Activated CD8-positive, alpha-beta T cell treated with anti-CD3 and anti-CD28 coated beads for 36 hours (primary cell): ENCODE measurements at regions not wholly inside any gene's neighbourhood (a gene's known extent, or its start where the extent isn't known, plus 50 kb on each side); places are given as distances from the start of the nearest gene placed in this dataset.

Source experiments
- ATAC-seq: fragments of 200-7000 bp; cut with Tn5 transposase; one replicate; pipeline ENCODE4 v1.10.0; 2021; ENCODE audit warnings: mild to moderate bottlenecking, moderate library complexity
- CTCF ChIA-PET: fragments of 350-600 bp; sonication (Branson Sonifier 250); formaldehyde crosslinking; loops from one replicate; lab custom pipeline; 2021; ENCODE audit warnings: antibody characterized with exemption; lab: Charles Lee
- POLR2A ChIA-PET: fragments of 350-600 bp; sonication (Branson Sonifier 250); formaldehyde crosslinking; loops from one replicate; lab custom pipeline; 2021; ENCODE audit warnings: antibody characterized with exemption; lab: Charles Lee
- DNase-seq: peaks from one replicate; pipeline ENCODE4 v3.0.0-alpha.2; 2020
- H3K27ac Mint-ChIP-seq: one replicate; pipeline ENCODE4 v1.8.0; 2021; ENCODE audit warnings: mild to moderate bottlenecking, mixed read lengths
- H3K27me3 Mint-ChIP-seq: one replicate; pipeline ENCODE4 v1.8.0; 2021; ENCODE audit warnings: mixed read lengths
- H3K36me3 Mint-ChIP-seq: one replicate; pipeline ENCODE4 v1.8.0; 2021; ENCODE audit warnings: low read depth, mixed read lengths
- H3K4me1 Mint-ChIP-seq: one replicate; pipeline ENCODE4 v1.8.0; 2021; ENCODE audit warnings: low read depth, mixed read lengths
- H3K4me3 Mint-ChIP-seq: one replicate; pipeline ENCODE4 v1.8.0; 2021; ENCODE audit warnings: mild to moderate bottlenecking, moderate library complexity, mixed read lengths
- H3K9me3 Mint-ChIP-seq: one replicate; pipeline ENCODE4 v1.8.0; 2021; ENCODE audit warnings: mixed read lengths
- intact Hi-C: fragments of 100-400 bp; cut with micrococcal nuclease; formaldehyde crosslinking; loops from one replicate; pipeline ENCODE4 v1.10.0; 2022
- TF ChIP-seq, protein P1 (sequence below): fragments of 200-600 bp; IDR thresholded peaks from one replicate; pipeline ENCODE4 v1.8.0; 2022; ENCODE audit warnings: antibody characterized with exemption, mild to moderate bottlenecking

DNA sequence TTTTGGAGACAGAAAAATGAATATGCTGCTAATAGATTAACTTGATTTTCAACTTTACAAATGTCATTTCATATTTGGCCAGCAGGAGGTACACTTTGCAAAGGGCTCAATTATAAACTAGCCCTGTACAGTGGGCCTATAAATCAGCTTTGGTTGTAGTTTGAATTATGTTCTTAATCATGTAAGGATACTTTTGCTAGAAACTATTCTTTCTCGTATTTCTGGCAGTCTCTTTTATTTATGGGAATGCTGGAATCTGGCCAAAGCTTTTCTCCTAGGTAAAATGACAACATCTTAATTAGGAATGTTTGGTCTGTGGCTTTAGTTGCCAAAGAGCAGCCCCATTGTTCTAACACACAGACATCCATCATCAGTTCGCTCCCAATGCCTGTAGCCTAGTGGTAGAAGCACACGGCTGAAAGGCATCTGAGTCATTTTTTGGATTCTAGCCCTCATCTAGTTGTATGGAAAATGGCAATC lies 1322.3 kb upstream of the SEL1L start:
- H3K4me1 Mint-ChIP-seq = no peaks in the 10 kb centered on the region
- DNase-seq (no peak), ATAC-seq (no peak)
- CTCF ChIA-PET = no interaction called here
- H3K4me3 Mint-ChIP-seq = no peak overlapping the region
- H3K36me3 Mint-ChIP-seq = no peaks in the 10 kb centered on the region
- no peaks in the 10 kb centered on the region for H3K27me3 Mint-ChIP-seq
- POLR2A ChIA-PET = no interaction called here
- no peak overlapping the region for H3K27ac Mint-ChIP-seq
- peaks cover 10% of the 10 kb centered on the region for H3K9me3 Mint-ChIP-seq
- intact Hi-C loops = no loop called here
- TF ChIP-seq, protein P1, sequence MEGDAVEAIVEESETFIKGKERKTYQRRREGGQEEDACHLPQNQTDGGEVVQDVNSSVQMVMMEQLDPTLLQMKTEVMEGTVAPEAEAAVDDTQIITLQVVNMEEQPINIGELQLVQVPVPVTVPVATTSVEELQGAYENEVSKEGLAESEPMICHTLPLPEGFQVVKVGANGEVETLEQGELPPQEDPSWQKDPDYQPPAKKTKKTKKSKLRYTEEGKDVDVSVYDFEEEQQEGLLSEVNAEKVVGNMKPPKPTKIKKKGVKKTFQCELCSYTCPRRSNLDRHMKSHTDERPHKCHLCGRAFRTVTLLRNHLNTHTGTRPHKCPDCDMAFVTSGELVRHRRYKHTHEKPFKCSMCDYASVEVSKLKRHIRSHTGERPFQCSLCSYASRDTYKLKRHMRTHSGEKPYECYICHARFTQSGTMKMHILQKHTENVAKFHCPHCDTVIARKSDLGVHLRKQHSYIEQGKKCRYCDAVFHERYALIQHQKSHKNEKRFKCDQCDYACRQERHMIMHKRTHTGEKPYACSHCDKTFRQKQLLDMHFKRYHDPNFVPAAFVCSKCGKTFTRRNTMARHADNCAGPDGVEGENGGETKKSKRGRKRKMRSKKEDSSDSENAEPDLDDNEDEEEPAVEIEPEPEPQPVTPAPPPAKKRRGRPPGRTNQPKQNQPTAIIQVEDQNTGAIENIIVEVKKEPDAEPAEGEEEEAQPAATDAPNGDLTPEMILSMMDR = no peak

DNA sequence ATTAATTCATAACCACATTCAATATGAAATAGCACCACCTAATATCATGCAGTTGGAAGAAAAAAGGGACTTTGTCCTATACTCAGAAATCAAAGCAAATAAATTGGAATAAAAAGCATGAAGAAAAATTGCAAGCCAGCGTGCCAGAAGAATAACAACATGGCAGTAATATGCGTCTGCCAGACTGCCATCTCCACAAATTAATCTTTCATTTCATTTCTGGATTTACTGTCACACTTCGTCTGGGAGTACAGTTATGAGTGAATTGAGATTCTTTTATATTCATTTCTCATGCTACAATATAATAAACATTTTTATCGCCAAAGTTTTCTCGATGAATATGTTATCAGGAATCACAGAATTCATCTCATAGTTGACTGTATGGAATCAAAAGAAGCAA lies 1327.7 kb upstream of the SEL1L start:
- TF ChIP-seq, protein P1 = no peak
- Mint-ChIP-seq H3K27ac (no peak overlapping the region), H3K4me1 (no peaks in the 10 kb centered on the region), H3K9me3 (peaks cover 18% of the 10 kb centered on the region), H3K36me3 (no peaks in the 10 kb centered on the region), H3K27me3 (no peaks in the 10 kb centered on the region), H3K4me3 (no peak overlapping the region)
- intact Hi-C loops = no loop called here
- no peak for ATAC-seq
- ChIA-PET POLR2A (no interaction called here), CTCF (no interaction called here)
- DNase-seq = no peak

DNA sequence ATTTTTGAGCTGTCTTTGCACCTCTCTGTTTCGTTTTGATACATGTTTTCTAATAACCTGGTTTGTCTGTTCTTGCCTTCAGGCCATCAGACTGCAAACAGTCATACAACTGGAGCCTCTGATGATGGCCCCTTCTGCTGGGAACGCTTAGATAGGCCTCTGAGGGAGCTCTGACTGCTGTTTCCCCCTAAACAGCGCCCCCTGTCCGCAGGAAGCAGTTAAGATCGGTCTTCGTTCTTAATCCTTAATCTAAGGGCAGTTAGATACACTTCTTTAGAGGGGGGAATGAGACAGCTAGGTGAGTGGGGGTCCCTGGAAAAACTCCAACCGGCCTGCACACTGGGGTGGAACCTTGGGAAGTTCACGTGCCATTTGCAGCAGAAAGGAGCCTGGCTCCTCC lies 1338.8 kb upstream of the SEL1L start:
- POLR2A ChIA-PET = no interaction called here
- H3K36me3 Mint-ChIP-seq = no peaks in the 10 kb centered on the region
- no peak for DNase-seq

DNA sequence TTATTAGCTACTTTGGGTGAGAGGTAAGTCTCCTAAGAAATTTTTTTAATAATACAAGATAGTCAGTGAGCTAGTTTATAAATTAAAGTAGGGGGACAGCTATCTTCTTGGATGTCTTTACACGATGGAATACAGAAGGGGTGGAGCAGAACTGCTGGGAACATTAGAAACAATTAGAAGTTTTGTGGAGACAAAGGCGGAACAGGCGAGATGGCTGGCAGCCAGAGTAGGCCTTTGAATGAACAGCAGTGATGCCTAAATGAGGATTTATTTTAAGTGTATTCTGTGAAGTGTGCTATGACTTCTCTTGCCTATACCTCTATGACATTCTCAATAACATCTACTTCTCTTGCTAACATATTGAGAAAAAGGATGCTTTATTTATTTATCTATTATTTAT lies 1345.3 kb upstream of the SEL1L start:
- no peak overlapping the region for H3K4me3 Mint-ChIP-seq
- TF ChIP-seq, protein P1 = no peak
- H3K27me3 Mint-ChIP-seq = no peaks in the 10 kb centered on the region
- H3K27ac Mint-ChIP-seq = no peak overlapping the region
- intact Hi-C loops = no loop called here
- DNase-seq = no peak
- no peaks in the 10 kb centered on the region for H3K36me3 Mint-ChIP-seq
- CTCF ChIA-PET = no interaction called here
- H3K9me3 Mint-ChIP-seq = peaks cover 10% of the 10 kb centered on the region
- no peaks in the 10 kb centered on the region for H3K4me1 Mint-ChIP-seq
- ATAC-seq = no peak
- POLR2A ChIA-PET = no interaction called here

More for the DNA sequence above, 1338.8 kb upstream of the SEL1L start:
- Mint-ChIP-seq H3K27ac (no peak overlapping the region), H3K27me3 (no peaks in the 10 kb centered on the region), H3K9me3 (peaks cover 9% of the 10 kb centered on the region), H3K4me3 (no peak overlapping the region), H3K4me1 (no peaks in the 10 kb centered on the region)
- TF ChIP-seq, protein P1 = no peak
- intact Hi-C loops = no loop called here
- no peak for ATAC-seq
- CTCF ChIA-PET = interaction anchor here (1.2 to 1.3 kb wide), 2 partner anchors 13 to 21 kb away, joined by 3 read pairs; no protein-coding TSS in a partner anchor

DNA sequence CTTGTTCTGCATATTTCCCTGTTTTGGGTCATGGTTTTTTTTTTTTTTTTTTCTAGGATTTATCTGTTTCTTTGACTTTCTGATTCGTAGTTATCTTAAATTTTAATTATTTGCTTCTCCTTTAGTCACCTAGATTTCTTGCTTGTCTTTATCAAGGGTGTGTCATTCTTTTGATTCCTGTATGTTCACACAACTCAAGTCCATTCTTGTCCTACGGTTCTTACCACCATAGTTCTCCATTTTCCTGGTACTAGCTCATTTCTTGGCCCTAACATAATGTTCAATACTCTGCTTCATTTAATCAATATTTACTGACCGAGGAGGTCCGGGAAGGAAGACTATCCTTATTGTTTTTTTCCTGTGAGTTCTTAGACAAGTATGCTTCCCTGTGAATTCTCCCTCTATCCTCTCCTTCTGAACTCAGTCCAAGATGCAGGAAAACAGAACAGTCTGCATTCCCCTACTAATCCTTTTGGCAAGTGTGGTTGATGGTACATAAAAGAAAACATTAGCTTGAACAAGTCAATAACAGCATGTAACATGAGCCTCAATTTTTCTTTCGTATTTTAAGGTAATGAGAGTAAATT lies 1346.4 kb upstream of the SEL1L start:
- DNase-seq (no peak), ATAC-seq (no peak)
- Mint-ChIP-seq H3K27ac (no peak overlapping the region), H3K27me3 (no peaks in the 10 kb centered on the region), H3K4me3 (no peak overlapping the region), H3K9me3 (peaks cover 9% of the 10 kb centered on the region), H3K36me3 (no peaks in the 10 kb centered on the region), H3K4me1 (no peaks in the 10 kb centered on the region)
- intact Hi-C loops = no loop called here
- ChIA-PET CTCF (no interaction called here), POLR2A (no interaction called here)
- TF ChIP-seq, protein P1 = no peak
